ENCODE measurements at regions not wholly inside any gene's neighbourhood (a gene's known extent, or its start where the extent isn't known, plus 50 kb on each side); places are given as distances from the start of the nearest gene placed in this dataset.
A peak's percentile ranks its signal among the peaks of the same experiment; 100 is the strongest.
"Not testable (repeated sequence)": the region's sequence is repeated elsewhere in the genome, so short reads cannot be mapped to it uniquely, and the experiment has no call there.

DNA sequence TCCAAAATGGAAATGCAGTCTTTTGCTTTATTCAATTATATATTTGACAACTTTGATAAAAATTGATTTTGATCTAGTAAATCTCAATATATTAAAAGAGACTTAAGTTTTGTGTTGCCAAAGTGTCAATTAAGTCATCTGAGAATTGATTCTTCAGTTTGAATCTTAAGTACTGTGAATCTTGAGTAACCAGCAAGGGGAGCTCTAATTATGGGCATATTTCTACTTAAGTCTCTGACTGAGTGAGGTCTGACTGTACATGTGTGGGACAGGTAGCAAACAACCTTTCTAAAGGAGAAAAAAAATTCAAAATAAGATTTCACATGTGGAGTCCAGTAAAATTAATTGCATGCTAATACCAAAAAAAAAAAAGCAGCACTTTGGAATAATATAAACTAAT, 503.7 kb upstream of the SLC8A1 start:
- no peak for ATAC-seq

- ATAC-seq: no peak
Observed at GRCh38 chr2:40957508-40957907, 505.6 kb upstream of the SLC8A1 start.

DNA sequence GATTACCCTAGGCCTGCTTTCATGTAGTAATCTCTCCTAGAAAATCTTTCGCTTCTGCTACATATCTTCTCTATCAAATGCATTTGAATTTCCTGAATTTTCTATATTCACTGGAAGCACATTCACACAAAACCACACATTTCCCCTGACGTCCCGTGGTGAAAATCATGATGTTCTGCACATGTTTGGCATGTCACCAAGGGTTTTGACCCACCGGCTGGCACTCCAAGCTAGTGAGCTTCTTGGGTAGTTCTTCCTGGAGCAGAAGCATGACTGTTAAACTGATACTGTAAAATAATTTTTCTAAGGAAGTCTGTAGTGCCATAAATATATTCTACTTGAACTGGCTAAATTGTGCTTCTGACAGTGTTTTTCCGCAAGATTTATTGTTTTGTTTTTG, 510.1 kb upstream of the SLC8A1 start:
- no peak for ATAC-seq

DNA sequence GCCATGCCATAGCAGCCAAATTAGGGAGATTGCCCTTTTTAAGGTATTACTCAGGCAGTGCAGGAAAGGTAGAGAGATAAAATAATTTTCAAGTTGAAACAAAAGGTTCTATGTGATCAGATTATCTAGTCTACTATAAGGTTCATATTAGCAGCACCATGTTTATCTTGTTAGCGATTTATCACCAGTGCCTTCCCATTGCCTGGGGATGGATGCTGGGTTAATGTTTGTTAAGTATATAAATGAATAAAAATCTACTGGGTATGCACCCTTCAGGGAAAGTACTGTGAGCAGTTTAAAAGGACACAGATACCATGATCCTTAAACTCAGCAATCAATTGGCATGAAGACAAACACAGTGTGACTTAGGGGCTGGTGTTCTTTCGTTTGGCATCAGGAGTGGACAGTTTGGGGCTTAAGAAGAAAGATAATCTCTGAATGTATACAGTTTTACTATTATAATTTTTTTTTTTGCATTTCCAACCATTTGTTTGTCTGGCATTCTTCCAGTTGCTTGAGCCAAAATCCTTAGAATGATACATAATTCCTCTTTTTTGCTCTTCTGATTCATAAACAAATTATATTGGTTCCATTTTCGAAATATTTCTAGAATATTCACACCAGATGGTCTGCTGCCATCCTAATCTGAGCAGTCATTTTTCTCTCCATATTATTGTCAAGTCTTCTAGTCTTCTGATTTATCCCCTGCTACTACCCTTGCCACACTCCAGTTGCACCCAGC, 512.8 kb upstream of the SLC8A1 start:
- no peak for ATAC-seq

DNA sequence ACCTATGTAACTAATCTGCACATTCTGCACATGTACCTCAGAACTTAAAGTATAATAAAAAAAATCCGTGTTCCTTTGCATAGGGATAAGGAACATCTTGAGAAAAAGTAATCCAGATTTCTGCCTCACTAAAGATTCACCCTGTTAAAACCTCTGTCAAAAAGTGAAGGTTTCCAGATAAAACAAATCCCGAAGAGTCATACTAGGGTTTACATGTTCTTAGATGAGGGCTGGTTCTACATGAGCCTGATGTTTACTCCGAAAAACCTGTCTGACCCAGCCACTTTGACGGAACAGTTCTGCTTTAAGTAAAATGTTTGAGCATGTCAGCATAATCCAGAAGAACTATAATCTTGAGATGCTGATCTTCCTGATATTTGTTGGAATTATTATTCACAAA, 515.6 kb upstream of the SLC8A1 start:
- ATAC-seq: no peak

- no peak for ATAC-seq
Observed at GRCh38 chr2:40975151-40975550, 523.3 kb upstream of the SLC8A1 start.

- no peak for ATAC-seq
Observed at GRCh38 chr2:40997362-40997761, 545.5 kb upstream of the SLC8A1 start.

- no peak for ATAC-seq
Observed at GRCh38 chr2:41000374-41000773, 548.5 kb upstream of the SLC8A1 start.

GRCh38 chr2:41000906-41001305, 549.0 kb upstream of the SLC8A1 start:
- no peak for ATAC-seq

- ATAC-seq: no peak
Observed at GRCh38 chr2:41004700-41005099, 552.8 kb upstream of the SLC8A1 start.

DNA sequence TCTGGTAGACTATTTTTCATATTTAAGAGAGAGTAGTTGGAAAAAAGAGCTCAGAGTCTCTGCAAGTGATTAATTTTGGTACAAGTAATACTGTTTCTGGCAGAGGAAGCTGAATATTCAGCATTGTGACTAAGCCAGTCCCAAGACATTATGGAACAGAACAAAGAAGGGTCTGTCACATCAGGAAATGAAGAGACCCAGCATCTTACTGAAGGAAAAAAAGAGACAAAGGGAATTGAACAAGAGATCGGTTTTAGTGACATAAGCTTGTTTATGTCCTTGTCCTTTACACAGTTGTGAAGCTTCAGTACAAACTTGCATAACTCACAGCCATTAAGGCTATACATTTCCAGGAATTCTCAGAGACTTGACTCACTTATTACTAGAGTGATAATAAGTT, 568.5 kb upstream of the SLC8A1 start:
- ATAC-seq: no peak

DNA sequence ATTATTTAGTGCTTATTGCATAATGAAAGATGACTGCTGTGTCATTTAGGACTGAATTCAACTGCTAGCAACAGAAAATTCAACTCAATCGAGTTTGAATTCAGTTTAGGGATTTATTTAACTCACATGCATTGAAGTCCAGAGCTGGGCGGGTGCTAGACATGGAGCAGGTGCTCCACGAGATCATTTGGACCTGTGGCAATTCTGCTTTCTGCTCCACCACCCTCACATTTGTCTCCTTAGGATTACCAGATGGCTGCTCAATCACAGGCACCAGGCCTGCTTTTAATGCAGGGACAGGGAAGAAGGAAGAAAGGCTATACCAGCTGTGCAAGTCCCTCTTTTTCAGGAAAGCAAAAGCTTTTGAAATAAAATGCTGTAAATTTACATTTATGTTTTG, 572.9 kb upstream of the SLC8A1 start:
- ATAC-seq: no peak

DNA sequence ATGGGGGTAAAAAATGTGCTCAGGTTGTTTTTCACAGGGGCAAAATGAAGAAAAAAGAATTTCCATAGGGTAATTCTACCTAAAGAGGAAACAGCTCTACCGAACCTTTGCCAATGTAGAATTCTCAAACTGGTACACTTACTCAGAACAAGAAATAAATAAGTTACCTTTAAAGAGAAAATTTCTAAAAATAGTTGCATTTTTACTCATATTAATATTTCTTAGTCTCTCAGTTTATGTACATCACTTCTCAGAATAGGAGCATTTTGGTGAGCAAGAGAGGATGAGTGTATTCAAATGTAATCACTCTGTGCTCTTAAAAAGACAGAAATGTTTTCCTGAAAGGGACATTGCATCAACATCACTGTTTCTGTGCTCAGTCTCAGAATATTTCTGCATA, 574.7 kb upstream of the SLC8A1 start:
- peak; percentile 72 to 76 for ATAC-seq

DNA sequence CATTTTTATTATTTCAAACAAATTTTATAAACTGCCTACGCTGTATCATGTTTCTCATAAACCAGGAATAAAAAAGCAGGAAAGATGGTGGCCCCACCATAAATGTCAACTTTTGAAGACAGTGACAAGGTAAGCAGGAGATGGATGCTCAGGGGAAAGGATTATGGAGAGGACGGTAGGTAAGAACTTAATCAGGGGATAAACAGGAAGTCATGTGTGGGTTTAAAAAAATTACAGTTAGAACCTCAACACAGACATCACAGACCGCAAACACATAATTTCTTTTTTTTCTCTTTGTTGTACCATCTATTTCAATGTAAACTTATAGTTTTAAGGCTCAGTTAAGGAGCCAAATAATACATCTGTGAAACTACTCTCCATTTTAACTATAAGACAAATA, 575.2 kb upstream of the SLC8A1 start:
- peak; percentile 18 to 45 for ATAC-seq

GRCh38 chr2:41031282-41031681, 579.4 kb upstream of the SLC8A1 start:
- no peak for ATAC-seq

- ATAC-seq: no peak
Observed at GRCh38 chr2:41032715-41033114, 580.8 kb upstream of the SLC8A1 start.

DNA sequence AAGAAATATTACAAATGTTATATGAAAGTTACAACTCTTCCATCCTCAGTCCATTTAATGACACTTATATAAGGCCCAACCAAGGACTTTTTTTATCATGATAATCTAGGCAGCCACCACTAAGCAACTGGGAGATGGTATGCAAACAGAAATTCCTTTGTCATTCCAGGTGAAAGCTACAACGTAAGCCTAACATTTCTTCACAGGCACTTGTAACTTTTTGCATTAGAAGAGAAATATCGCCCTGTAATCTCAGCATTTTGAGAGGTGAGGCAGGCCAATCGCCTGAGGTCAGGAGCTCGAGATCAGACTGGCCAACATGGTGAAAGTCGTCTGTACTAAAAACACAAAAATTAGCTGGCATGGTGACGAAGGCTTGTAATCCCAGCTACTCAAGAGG, 581.2 kb upstream of the SLC8A1 start:
- ATAC-seq: no peak

GRCh38 chr2:41038408-41038807, 586.5 kb upstream of the SLC8A1 start:
- no peak for ATAC-seq

- ATAC-seq: not testable (repeated sequence)
Observed at GRCh38 chr2:41039750-41040149, 587.9 kb upstream of the SLC8A1 start.

DNA sequence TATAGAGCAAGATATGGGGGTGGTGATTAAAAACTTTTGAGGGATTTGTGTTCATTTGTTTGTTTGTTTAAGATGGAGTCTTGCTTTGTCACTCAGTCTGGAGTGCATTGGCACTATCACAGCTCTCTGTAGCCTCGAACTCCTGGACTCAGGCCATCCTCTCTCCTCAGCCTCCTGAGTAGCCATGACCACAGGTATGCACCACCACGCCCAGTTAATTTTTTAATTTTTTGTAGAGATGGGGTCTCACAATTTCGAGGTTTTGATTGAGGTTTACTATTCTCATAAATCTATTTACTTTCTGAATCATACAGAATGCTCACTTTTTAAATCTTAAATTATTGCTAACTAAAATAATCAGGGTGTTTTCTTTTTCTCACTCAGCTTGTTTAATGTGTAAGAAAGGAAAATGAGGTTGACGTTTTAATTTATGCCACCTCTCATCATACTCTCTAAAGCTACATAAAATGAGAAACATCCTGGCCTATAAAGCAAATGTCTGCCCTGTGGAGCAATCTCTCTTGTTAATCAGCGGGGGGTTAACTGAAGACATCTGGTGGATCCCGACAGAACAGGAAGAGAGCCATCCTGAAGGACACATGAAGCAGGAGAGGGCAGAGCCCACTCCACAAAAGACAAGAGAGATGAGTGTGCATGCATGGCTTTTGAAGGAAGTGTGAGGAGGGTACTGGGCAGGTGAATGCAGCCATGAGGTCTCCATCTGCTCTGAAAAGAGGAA, 589.1 kb upstream of the SLC8A1 start:
- no peak for ATAC-seq

DNA sequence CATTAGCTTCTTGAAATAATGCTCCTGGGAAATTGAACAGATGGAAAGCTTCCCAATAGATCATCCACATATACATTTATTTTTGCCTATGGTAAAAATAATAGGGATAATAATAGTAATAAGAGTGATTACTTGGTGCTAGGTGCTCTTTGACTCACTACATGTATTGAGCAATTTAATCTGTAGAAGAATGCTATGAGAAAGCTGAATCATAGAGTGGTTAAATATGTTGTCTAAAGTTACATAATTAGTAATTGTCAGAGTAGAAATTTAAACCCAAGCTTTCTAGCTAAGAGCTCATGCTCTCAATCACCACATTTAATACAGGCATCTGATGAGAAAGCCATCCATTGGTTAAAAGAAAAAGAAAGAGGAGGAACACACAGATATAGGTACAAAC, 590.5 kb upstream of the SLC8A1 start:
- no peak for ATAC-seq

DNA sequence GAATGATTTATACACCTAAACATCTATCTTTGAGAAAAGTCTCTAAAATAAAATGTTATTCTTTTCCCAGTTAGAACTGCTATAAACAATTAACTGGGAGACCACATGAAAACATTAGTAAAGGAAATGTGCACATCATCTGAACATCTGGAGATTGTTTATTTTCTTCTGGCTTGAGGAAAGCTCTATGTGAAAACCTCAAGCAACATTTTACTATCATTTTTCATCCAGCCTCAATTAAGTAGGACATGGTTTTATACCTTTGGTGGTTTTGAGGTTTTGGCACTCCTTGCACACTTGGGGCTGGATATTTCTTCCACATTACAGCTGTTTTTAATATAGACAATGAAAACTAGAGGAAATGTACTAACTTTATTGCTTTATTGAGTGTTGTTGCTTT, 609.5 kb upstream of the SLC8A1 start:
- no peak for ATAC-seq

DNA sequence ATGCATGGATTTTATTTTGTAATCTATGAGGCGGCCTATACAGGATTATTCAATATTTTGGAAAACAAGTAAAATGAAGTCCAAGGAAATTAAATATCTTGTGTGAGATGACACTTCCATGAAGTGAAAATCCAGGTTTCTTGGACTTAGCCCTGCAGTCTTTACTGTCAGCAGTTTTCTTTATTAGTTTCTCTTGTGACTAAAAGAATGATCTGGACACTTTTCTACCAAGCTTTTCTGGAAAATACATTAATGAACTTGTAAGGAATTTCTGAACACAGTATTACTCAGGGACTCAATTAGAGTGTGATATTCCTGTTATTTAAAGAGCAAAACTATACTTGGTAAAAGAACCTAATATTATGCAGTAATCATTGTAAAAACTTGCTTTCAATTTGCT, 610.4 kb upstream of the SLC8A1 start:
- no peak for ATAC-seq

DNA sequence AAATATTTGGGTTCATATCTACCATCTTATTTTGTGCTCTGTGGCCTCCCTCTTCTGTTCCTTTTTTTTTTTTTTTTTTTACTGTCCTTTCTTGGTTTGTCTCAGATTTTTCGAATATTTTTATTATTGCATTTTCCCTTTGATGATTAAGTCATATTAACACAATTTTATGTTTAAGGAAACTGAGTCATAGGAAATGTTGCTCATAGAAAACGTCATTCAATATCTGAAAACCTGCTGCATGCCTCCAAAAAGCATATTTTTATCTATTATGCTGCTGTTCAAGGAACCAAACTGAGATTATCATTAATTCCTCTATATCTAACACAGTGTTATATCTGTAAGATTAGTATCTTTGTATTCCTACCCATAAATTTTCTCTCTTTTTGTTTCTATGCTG, 614.3 kb upstream of the SLC8A1 start:
- ATAC-seq: no peak

DNA sequence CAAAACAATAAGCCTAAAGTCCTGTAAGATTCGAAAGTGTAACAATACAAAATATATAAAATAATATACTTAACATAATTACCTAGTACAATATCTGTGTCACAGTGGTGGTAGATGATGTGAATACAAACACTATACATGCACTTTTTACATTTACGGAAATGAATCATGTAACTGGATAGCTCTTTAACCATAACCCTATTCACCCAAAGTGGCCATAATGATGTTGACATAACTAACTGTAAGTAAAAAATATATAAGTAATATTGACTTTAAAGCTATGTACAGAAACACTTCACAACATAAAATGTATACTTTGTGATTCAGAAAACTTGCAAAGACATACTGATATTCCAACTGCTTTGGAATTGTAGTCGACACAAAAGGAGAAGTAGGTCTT, 616.9 kb upstream of the SLC8A1 start:
- no peak for ATAC-seq
